ENCODE measurements at regions not wholly inside any gene's neighbourhood (a gene's known extent, or its start where the extent isn't known, plus 50 kb on each side); places are given as distances from the start of the nearest gene placed in this dataset.

GRCh38 chr6:18962361-18962905, 575.3 kb downstream of the RNF144B start:
- no peak for DNase-seq (ENCODE audit: low spot score)

GRCh38 chr6:18963439-18963838, 576.3 kb downstream of the RNF144B start:
- no peak for DNase-seq (ENCODE audit: low spot score)

GRCh38 chr6:18973251-18973650, 586.1 kb downstream of the RNF144B start:
- DNase-seq (ENCODE audit: low spot score), result no peak

DNA sequence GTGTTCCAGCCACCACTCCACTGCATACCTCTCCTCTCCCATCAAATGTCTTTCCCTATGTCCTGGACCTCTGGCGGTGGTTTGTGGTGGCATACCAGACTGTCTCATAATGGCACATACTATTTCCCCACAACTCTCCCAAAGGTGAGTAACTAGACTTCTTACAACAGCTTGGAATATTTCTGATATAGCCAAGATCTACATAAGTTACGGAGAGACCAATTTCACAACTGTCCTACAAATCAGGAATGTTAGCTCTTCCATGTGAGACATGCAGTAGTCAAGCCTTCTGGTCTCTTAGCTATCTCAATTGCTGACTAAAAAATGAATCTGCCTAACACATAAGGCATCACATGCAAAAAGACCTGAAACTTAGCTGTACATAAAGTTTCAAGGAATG, 588.9 kb downstream of the RNF144B start:
- no peak for DNase-seq (ENCODE audit: low spot score)

DNA sequence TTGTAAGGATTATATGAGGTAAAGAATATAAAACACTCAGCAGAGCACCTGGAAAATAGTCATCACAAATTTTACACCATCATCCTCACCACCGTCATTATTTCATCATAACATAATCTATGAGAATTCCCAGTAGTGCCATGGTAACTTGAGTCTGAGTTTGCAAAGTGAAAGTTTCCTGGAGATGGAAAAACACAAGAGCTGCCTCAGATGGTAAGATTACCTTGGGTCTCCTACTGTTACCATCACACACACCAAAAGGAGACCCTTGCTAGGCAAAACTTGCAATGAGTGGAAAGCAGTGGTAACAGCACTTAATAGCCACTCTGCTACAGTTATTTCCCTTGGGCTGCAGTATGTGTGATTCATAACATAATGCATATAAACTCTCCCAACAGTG, 589.8 kb downstream of the RNF144B start:
- no peak for DNase-seq (ENCODE audit: low spot score)

GRCh38 chr6:18978337-18979128, 591.4 kb downstream of the RNF144B start:
- DNase-seq (ENCODE audit: low spot score), result no peak

DNA sequence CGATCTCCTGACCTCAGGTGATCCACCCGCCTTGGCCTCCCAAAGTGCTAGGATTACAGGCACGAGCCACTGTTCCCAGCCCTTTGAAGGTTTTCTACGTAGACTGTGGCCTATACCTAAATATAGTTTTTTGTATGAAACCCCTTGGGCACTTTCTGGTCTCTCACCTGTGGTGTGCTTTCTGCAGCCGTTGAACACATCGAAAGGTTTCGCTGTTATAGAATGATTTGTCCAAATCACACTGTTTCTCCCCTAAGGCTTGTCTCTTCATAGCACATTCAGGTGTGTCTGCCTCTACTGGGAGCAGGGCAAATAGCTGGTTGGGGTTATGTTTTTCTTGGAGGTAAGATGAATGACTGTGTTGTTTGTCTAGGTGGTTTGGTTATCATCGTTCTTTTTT, 597.9 kb downstream of the RNF144B start:
- DNase-seq (ENCODE audit: low spot score), result no peak

- no peak for DNase-seq (ENCODE audit: low spot score)
These were observed 598.8 kb downstream of the RNF144B start for GRCh38 chr6:18985996-18986395.

GRCh38 chr6:18988636-18989035, 601.5 kb downstream of the RNF144B start:
- DNase-seq (ENCODE audit: low spot score), result no peak

- peak; percentile 71 for DNase-seq (ENCODE audit: low spot score)
These were observed 603.2 kb downstream of the RNF144B start for GRCh38 chr6:18990059-18990978.

DNA sequence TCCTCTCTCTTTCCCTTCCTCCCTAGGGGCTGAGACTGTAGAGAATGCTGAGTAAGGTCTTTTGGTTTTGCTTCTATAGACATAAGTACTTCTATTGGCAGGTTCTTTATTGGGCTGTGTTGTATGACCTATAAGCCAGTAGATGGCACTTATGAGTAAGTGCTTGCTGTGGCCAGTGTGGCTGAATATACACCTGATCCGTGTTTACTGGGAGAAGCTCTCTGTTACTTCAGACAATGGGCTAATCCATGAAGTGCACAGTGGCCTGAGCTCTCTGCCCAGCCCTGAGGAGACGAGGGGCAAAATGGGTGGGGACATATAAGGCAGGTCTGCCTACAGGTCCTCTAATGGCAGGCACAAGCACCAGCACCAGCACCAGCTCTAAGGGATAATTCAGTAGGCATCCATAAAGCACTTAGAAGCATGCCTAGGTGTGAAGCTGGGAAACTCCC, 610.3 kb downstream of the RNF144B start:
- DNase-seq (ENCODE audit: low spot score), result no peak

GRCh38 chr6:19002976-19003560, 615.9 kb downstream of the RNF144B start:
- no peak for DNase-seq (ENCODE audit: low spot score)

DNA sequence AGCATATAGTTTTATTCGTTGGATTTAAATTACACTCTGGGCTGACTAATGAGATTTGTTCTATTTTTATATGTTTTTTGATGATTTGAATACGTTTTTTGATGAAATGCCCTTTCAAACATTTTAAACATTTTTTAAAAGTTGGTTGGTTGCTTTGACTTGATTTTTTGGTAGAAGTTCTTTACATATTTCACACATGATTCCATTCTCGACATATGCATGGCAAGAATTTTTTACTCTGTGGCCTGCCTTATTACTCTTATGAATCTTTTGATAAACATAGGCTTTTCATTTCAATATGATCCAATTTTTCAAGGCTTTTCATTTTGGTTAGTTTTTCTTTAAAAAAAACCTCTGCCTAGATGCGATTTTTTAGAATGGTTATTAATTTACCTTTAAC, 617.0 kb downstream of the RNF144B start:
- no peak for DNase-seq (ENCODE audit: low spot score)

- DNase-seq (ENCODE audit: low spot score), result no peak
These were observed 622.6 kb downstream of the RNF144B start for GRCh38 chr6:19009769-19010168.

- no peak for DNase-seq (ENCODE audit: low spot score)
These were observed 626.0 kb downstream of the RNF144B start for GRCh38 chr6:19013026-19013705.

DNA sequence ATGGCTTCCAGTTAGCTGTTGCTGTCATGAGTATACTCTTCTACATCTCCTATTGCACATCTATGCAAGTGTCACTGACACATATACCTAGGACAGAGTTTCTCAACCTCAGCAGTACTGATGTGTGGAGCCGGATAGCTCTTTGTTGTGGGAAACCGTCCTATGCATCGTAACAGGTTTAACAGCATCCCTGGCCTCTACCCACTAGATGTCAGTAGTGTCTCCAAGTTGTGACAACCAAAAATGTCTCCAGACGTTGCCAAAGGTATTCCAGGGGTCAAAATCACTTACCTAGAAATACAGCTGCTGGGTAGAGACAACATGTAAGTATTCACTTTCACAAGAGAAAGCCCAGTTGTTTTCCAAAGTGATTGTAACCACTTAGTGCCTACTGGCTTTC, 637.6 kb downstream of the RNF144B start:
- peak; percentile 46 for DNase-seq (ENCODE audit: low spot score)

GRCh38 chr6:19028201-19028600, 641.1 kb downstream of the RNF144B start:
- DNase-seq (ENCODE audit: low spot score), result no peak

DNA sequence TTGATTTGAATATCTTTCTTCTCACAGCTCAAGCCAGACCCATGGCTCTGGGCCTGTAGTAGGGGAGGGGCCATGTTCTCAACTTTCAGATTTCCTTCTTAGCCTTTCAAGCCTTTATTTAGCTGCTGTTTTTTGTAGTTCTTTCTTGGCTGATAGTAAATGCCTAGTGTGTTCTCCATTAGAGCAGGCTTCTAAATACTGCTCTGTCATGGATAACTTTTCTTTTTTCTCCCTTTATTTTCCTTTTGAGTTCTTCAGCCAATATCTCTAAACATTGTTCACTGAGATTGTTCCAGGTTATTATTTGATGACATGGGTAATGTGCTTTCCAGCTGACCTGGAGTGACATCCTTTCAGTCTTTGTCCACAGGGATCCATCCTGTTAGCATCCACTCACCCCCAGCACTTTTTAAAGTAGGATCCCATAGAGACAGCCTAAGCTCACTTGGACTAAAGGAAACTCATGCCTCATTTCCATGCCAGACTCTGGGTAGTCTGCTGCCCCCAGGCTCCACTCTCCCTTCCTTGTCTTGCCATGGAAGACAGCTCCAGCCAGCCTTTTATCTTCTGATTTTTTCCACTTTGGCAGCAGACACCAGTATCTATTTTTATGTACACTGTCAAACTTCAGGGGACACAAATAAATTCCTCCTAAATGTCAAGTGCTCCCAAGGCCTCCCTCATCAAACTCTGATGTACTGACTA, 645.6 kb downstream of the RNF144B start:
- DNase-seq (ENCODE audit: low spot score), result no peak

GRCh38 chr6:19033683-19034082, 646.5 kb downstream of the RNF144B start:
- no peak for DNase-seq (ENCODE audit: low spot score)

DNA sequence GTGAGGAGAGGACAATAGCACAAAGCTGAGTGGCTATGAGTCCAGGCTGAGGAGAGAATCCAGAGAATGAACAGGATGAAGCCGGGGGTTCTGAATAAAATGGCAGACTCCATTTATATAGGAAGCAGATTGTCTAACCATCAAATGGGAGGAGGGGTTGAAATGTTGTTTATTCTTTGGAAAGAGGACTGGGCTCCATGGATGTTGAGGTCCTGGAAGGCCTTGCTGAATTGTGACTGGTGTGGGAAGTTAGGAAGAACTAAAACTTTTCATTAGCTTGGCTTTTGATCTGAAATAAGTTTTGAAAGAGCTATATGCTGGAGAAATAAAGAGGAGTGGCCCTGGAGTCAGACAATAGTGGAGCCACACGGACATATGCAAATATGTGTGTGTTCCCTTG, 647.8 kb downstream of the RNF144B start:
- DNase-seq (ENCODE audit: low spot score), result no peak

Data from ureter (tissue), 1 donor.